Stimulated activated CD4-positive, alpha-beta T cell treated with anti-CD3 and anti-CD28 coated beads, Interleukin-15, amount 100 ng/mL, for 1 hour (primary cell): ENCODE measurements at regions not wholly inside any gene's neighbourhood (a gene's known extent, or its start where the extent isn't known, plus 50 kb on each side); places are given as distances from the start of the nearest gene placed in this dataset.

ENCODE experiments used
- DNase-seq, 2 donors: peaks; one replicate each; pipeline ENCODE4 v3.0.0-alpha.2; 2020; ENCODE audit warnings: low read depth in 1 of 2, low spot score in 1 of 2

GRCh38 chr3:14286887-14287500 lies 108.4 kb downstream of the LSM3 start:
- no peak for DNase-seq

GRCh38 chr3:14288177-14288788 lies 109.7 kb downstream of the LSM3 start:
- DNase-seq = no peak

GRCh38 chr3:14288833-14289451 lies 110.3 kb downstream of the LSM3 start:
- DNase-seq = no peak

- DNase-seq = no peak
Observed at GRCh38 chr3:14289590-14290461, 111.2 kb downstream of the LSM3 start.

- no peak for DNase-seq
Observed at GRCh38 chr3:14290631-14291385, 111.6 kb upstream of the SLC6A6 start.

- no peak for DNase-seq
Observed at GRCh38 chr3:14295037-14295436, 107.4 kb upstream of the SLC6A6 start.

GRCh38 chr3:14295801-14296200 lies 106.6 kb upstream of the SLC6A6 start:
- DNase-seq = no peak

GRCh38 chr3:14297305-14297704 lies 105.1 kb upstream of the SLC6A6 start:
- DNase-seq = no peak

GRCh38 chr3:14297784-14298236 lies 104.6 kb upstream of the SLC6A6 start:
- DNase-seq = no peak

- no peak for DNase-seq
Observed at GRCh38 chr3:14298442-14298841, 104.0 kb upstream of the SLC6A6 start.

- DNase-seq = no peak
Observed at GRCh38 chr3:14298991-14299555, 103.3 kb upstream of the SLC6A6 start.

GRCh38 chr3:14299767-14300166 lies 102.6 kb upstream of the SLC6A6 start:
- DNase-seq = no peak

GRCh38 chr3:14300721-14301399 lies 101.5 kb upstream of the SLC6A6 start:
- no peak for DNase-seq

- DNase-seq = no peak
Observed at GRCh38 chr3:14301558-14301957, 100.8 kb upstream of the SLC6A6 start.

GRCh38 chr3:14303336-14304100 lies 98.9 kb upstream of the SLC6A6 start:
- no peak for DNase-seq

- DNase-seq = no peak
Observed at GRCh38 chr3:14304101-14305045, 98.0 kb upstream of the SLC6A6 start.

GRCh38 chr3:14305324-14305723 lies 97.1 kb upstream of the SLC6A6 start:
- no peak for DNase-seq

- DNase-seq = no peak
Observed at GRCh38 chr3:14306142-14306541, 96.3 kb upstream of the SLC6A6 start.
